LNCAP (cell line): ENCODE measurements at regions not wholly inside any gene's neighbourhood (a gene's known extent, or its start where the extent isn't known, plus 50 kb on each side); places are given as distances from the start of the nearest gene placed in this dataset.

Experiments
- CTCF ChIP-seq: fragments of 450-650 bp; IDR thresholded peaks from 2 replicates; pipeline ENCODE4 v1.5.1; 2017; ENCODE audit warnings: mild to moderate bottlenecking

DNA sequence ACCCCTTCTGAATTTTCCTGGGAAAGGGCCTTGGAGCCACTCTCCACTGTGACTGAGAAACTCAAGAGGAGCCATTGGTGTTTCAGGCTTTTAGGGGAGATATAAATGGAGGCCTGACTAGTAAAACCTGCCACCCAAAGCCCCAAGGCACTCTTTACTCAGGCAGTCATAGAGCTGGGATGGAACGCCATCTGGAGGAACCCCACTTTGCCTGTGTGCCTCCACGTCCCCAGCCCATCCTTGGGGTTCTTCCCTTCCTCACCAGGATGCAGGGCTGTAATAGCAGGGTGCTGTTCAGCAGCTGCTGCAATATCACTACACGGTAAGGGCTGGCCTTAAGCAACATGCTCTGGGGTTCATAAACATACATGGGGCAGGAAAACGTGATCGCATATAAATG lies 232.6 kb downstream of the BAMBI start:
- no peak for TF ChIP-seq CTCF

DNA sequence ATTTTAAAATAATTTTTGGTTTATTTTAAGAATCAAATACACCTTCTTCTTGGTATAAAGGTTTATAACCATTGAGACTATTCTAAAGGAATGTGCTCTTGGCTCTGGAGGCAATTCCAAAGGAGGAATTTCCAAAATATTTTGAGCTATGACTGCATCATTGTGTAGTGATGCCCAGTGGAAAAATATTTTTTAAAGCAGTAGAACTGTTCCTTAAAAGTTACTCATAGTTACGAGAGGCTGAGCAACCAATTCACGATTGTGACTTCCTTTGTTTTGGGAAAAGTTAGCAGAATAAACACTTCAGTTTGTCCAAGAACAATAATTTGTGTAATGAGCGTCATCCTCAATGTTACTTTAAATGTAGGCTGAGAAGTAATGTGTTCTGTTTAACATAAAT lies 233.6 kb downstream of the BAMBI start:
- TF ChIP-seq CTCF = no peak

DNA sequence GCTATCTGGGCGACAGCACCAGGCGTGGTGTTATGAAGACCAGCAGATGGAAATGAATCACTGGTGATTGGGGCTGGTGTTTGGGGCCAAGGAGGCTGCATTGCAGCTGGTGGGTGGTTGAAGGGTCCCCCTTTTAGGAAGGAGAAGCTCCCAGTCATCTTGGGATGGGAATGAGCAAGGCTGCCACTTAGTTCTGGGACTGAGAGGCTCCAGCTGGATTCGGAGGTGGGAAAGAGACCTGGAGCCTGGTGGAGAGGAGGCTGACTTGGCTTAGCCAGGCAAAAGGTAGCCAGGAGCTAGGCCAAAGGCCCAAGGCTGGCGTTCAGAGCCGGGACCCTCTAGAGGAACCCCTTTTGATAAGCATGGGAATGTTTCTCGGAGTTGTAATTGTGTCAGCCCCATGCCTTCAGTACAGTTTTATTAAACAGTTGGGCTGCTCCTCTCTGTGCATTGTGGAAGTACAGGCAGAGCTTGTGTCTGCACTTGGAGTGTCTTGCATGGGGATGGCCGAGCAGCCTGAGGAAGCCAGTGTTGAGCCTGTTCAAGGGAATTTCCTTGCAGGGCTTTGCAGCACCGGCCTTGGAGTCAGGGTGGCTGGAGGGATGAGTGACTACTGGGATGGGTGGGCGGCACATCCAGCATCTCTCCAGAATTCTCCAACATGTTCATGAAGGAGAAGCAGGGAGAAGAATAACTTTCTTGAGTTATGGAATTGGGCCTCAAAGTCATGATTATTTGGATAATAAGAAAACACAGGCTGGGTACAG lies 234.9 kb downstream of the BAMBI start:
- TF ChIP-seq CTCF = no peak

GRCh38 chr10:28913436-28914237 lies 236.3 kb downstream of the BAMBI start:
- TF ChIP-seq CTCF = no peak

DNA sequence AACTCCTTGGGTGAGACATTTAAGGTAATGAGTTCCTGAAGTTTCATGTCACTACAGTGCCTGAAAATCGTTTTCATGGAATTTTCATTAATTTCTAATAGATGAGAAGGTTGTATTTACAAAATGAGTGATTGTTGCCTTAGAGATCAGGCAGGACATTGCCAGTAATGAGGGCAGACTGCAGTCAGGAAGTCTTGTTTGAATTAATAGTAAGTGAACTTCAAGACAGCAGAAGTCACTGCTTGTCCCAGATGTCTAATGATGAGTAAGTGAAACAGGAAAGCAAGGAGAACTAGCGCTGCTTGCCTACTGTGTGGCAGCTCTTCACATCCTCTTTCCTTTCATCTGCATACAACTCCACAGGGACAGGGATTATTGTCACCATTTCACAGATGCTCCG lies 237.4 kb downstream of the BAMBI start:
- TF ChIP-seq CTCF = no peak

GRCh38 chr10:28915989-28916588 lies 238.8 kb downstream of the BAMBI start:
- TF ChIP-seq CTCF = no peak

DNA sequence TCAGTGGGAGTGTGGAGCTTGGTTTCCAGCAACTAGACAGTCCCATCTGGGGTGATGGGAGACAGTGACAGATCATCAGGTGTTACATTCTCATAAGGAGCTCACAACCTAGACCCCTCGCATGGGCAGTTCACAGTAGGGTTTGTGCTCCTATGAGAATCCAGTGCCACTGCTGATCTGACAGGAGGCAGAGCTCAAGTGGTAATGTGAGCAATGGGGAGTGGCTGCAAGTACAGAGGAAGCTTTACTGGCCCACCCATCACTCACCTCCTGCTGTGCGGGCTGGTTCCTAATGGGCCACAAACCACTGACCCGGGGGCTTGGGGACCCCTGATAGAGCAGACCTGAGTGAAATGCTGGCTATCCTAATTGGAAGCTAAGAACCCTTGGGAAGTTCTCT lies 242.8 kb downstream of the BAMBI start:
- TF ChIP-seq CTCF = no peak
